NCI-H774 (cell line): ENCODE measurements at regions not wholly inside any gene's neighbourhood (a gene's known extent, or its start where the extent isn't known, plus 50 kb on each side); places are given as distances from the start of the nearest gene placed in this dataset.
"Not testable (repeated sequence)": the region's sequence is repeated elsewhere in the genome, so short reads cannot be mapped to it uniquely, and the experiment has no call there.

Source experiments
- DNase-seq: peaks from one replicate; lab custom pipeline; 2025; lab: John Stamatoyannopoulos, UW

GRCh38 chr19:29154163-29154562, 58.8 kb downstream of the UQCRFS1 start:
- DNase-seq = no peak

GRCh38 chr19:29145756-29146155, 67.2 kb downstream of the UQCRFS1 start:
- no peak for DNase-seq

GRCh38 chr19:29143183-29143582, 69.8 kb downstream of the UQCRFS1 start:
- DNase-seq = no peak

GRCh38 chr19:29139227-29139626, 73.7 kb downstream of the UQCRFS1 start:
- no peak for DNase-seq

- DNase-seq = not testable (repeated sequence)
Measured at GRCh38 chr19:29138206-29138605, 74.7 kb downstream of the UQCRFS1 start.

- DNase-seq = no peak
Measured at GRCh38 chr19:29131456-29131855, 81.5 kb downstream of the UQCRFS1 start.

GRCh38 chr19:29129148-29129547, 83.8 kb downstream of the UQCRFS1 start:
- DNase-seq = no peak

GRCh38 chr19:29128203-29128602, 84.7 kb downstream of the UQCRFS1 start:
- DNase-seq = no peak

GRCh38 chr19:29122185-29122584, 90.8 kb downstream of the UQCRFS1 start:
- DNase-seq = no peak

- no peak for DNase-seq
Measured at GRCh38 chr19:29121684-29122083, 91.3 kb downstream of the UQCRFS1 start.

- DNase-seq = no peak
Measured at GRCh38 chr19:29120466-29120865, 92.5 kb downstream of the UQCRFS1 start.

- no peak for DNase-seq
Measured at GRCh38 chr19:29119590-29119989, 93.4 kb downstream of the UQCRFS1 start.

- no peak for DNase-seq
Measured at GRCh38 chr19:29118389-29118788, 94.6 kb downstream of the UQCRFS1 start.

- no peak for DNase-seq
Measured at GRCh38 chr19:29117926-29118325, 95.0 kb downstream of the UQCRFS1 start.

- DNase-seq = no peak
Measured at GRCh38 chr19:29115181-29115580, 97.8 kb downstream of the UQCRFS1 start.

- DNase-seq = no peak
Measured at GRCh38 chr19:29113838-29114237, 99.1 kb downstream of the UQCRFS1 start.

- DNase-seq = no peak
Measured at GRCh38 chr19:29111576-29111975, 101.4 kb downstream of the UQCRFS1 start.

- DNase-seq = no peak
Measured at GRCh38 chr19:29107831-29108230, 105.1 kb downstream of the UQCRFS1 start.

- DNase-seq = no peak
Measured at GRCh38 chr19:29106346-29106885, 106.5 kb downstream of the UQCRFS1 start.

GRCh38 chr19:29105629-29106292, 107.2 kb downstream of the UQCRFS1 start:
- DNase-seq = no peak

GRCh38 chr19:29104605-29105241, 108.2 kb downstream of the UQCRFS1 start:
- DNase-seq = no peak

GRCh38 chr19:29098863-29099481, 114.0 kb downstream of the UQCRFS1 start:
- no peak for DNase-seq

GRCh38 chr19:29098091-29098490, 114.9 kb downstream of the UQCRFS1 start:
- no peak for DNase-seq
